Activated naive CD8-positive, alpha-beta T cell treated with anti-CD3 and anti-CD28 coated beads, Interleukin-2, amount 10 ng/mL, durations not matched to agents 7 days and 5 days (primary cell): ENCODE measurements at regions not wholly inside any gene's neighbourhood (a gene's known extent, or its start where the extent isn't known, plus 50 kb on each side); places are given as distances from the start of the nearest gene placed in this dataset.
A peak's percentile ranks its signal among the peaks of the same experiment; 100 is the strongest.
"Not testable (repeated sequence)": the region's sequence is repeated elsewhere in the genome, so short reads cannot be mapped to it uniquely, and the experiment has no call there.

Experiments used
- ATAC-seq: fragments of 150-1000 bp; cut with Tn5 transposase; one replicate; pipeline ENCODE4 v1.10.0; 2021; ENCODE audit warnings: low read depth, moderate library complexity
- POLR2A ChIA-PET: fragments of 350-600 bp; sonication (Branson Sonifier 250); formaldehyde crosslinking; loops from one replicate; lab custom pipeline; 2021; ENCODE audit warnings: antibody characterized with exemption; lab: Charles Lee
- DNase-seq: peaks from one replicate; pipeline ENCODE4 v3.0.0; 2021
- H3K27ac Mint-ChIP-seq: one replicate; pipeline ENCODE4 v1.8.0; 2022; ENCODE audit warnings: mild to moderate bottlenecking, mixed read lengths
- H3K27me3 Mint-ChIP-seq: one replicate; pipeline ENCODE4 v1.8.0; 2022; ENCODE audit warnings: mild to moderate bottlenecking, moderate library complexity, mixed read lengths
- H3K36me3 Mint-ChIP-seq: one replicate; pipeline ENCODE4 v1.8.0; 2021; ENCODE audit warnings: mild to moderate bottlenecking, mixed read lengths
- H3K4me1 Mint-ChIP-seq: one replicate; pipeline ENCODE4 v1.8.0; 2021; ENCODE audit warnings: mixed read lengths
- H3K4me3 Mint-ChIP-seq: one replicate; pipeline ENCODE4 v1.8.0; 2022; ENCODE audit warnings: mild to moderate bottlenecking, moderate library complexity, mixed read lengths
- H3K9me3 Mint-ChIP-seq: one replicate; pipeline ENCODE4 v1.8.0; 2021; ENCODE audit warnings: mixed read lengths

- ATAC-seq (no peak), DNase-seq (no peak)
- POLR2A ChIA-PET: no interaction called here
- Mint-ChIP-seq H3K27me3 (peaks cover 2% of the 10 kb centered on the region), H3K9me3 (no peaks in the 10 kb centered on the region), H3K36me3 (no peaks in the 10 kb centered on the region), H3K4me1 (no peaks in the 10 kb centered on the region), H3K27ac (no peak overlapping the region), H3K4me3 (no peak overlapping the region)
These were observed 123.5 kb upstream of the ADCY2 start for GRCh38 chr5:7272408-7272965.

DNA sequence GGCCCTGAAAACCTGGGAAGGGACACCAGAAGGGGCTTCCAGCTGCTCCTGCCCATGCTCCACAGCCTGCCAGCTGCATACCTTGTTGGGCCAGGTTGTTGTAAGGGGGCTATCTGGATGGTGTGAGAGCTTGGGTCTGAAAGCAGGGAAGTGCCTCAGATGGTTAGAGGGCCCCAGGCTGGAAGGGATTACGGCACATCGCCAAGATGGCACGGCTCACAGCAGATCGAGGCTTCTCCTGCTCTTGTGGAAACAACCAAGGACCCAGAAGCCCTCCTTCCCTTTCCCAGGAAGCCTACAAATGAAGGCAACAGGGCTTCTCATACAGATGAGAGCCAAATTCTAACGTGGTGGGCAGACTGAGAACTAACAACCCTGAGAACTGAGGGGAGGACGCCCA is 121.7 kb upstream of the ADCY2 start:
- no peak for ATAC-seq
- H3K9me3 Mint-ChIP-seq: no peaks in the 10 kb centered on the region
- H3K36me3 Mint-ChIP-seq: no peaks in the 10 kb centered on the region

GRCh38 chr5:7289634-7290033 is 106.3 kb upstream of the ADCY2 start:
- H3K27ac Mint-ChIP-seq, H3K27me3 Mint-ChIP-seq, H3K9me3 Mint-ChIP-seq, H3K4me3 Mint-ChIP-seq, H3K4me1 Mint-ChIP-seq, H3K36me3 Mint-ChIP-seq, POLR2A ChIA-PET, DNase-seq, ATAC-seq: not testable (repeated sequence)

More for the DNA sequence above, 121.7 kb upstream of the ADCY2 start:
- Mint-ChIP-seq H3K27me3 (peaks cover 2% of the 10 kb centered on the region), H3K27ac (no peak overlapping the region), H3K4me1 (no peaks in the 10 kb centered on the region), H3K4me3 (no peak overlapping the region)
- no peak for DNase-seq
- POLR2A ChIA-PET: no interaction called here

GRCh38 chr5:7297821-7298220 is 98.1 kb upstream of the ADCY2 start:
- not testable (repeated sequence) for H3K27ac Mint-ChIP-seq

DNA sequence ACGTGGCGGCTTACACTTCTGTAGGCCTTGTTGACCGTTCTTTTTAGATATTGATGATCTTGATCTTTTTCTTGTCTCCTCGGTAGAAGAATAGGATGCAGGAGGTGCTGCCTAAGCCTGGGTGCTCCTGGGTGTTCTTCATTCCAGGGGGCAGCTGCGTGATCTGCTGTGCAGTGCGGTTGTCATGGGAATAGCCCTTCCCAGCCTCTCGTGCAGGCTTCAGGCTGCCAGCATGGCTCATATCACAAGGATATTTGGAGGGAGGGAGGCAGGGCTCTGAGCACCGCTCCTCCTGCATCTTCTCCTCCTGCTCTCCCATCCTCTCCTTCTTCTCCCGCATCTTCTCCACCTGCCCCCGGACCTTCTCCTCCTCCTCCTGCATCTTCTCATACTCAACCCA is 96.2 kb upstream of the ADCY2 start:
- H3K36me3 Mint-ChIP-seq, DNase-seq, POLR2A ChIA-PET, H3K27ac Mint-ChIP-seq, H3K9me3 Mint-ChIP-seq, ATAC-seq, H3K4me1 Mint-ChIP-seq, H3K4me3 Mint-ChIP-seq, H3K27me3 Mint-ChIP-seq: not testable (repeated sequence)

More at GRCh38 chr5:7297821-7298220, 98.1 kb upstream of the ADCY2 start:
- H3K27me3 Mint-ChIP-seq, POLR2A ChIA-PET, H3K36me3 Mint-ChIP-seq, H3K9me3 Mint-ChIP-seq, H3K4me3 Mint-ChIP-seq, H3K4me1 Mint-ChIP-seq, ATAC-seq, DNase-seq: not testable (repeated sequence)

DNA sequence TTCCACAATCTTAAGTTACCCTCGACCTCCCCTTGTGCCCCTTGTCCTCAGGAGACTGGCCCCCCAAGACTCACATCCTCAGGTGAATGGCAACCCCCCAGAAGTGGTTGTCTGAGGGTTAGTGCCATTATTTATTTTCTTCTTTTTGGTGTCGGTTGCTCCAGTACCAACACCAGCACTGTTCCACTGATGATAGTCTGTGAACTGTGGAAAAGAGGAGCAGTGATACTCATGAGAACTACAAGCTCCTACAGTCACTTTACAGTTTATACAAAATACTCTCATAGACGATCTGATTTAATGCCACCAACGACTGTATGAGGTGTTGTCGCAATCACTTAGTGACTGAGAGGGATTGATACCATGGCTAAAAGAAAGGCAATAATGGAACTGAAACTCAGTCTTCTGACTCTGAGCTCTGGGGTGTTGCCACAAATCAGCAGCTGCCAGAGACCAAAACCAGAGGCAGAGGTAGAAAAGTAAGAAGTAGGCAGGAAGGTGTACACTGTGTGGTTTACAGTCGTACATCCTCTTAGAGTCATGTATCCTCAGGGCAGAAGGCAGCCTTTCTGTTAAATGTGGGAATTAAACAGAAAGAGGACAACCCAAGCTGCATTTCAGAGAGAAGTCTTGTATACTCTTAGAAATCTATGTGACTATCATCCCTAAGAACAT is 90.8 kb upstream of the ADCY2 start:
- H3K4me1 Mint-ChIP-seq, POLR2A ChIA-PET, H3K36me3 Mint-ChIP-seq, H3K27me3 Mint-ChIP-seq, H3K27ac Mint-ChIP-seq, H3K4me3 Mint-ChIP-seq, DNase-seq, H3K9me3 Mint-ChIP-seq: not testable (repeated sequence)
- ATAC-seq: peak; percentile 71

- H3K4me3 Mint-ChIP-seq, ATAC-seq, H3K4me1 Mint-ChIP-seq, H3K27ac Mint-ChIP-seq, DNase-seq, H3K9me3 Mint-ChIP-seq, H3K27me3 Mint-ChIP-seq, POLR2A ChIA-PET, H3K36me3 Mint-ChIP-seq: not testable (repeated sequence)
These were observed 89.4 kb upstream of the ADCY2 start for GRCh38 chr5:7306556-7306955.

GRCh38 chr5:7307709-7308108 is 88.2 kb upstream of the ADCY2 start:
- POLR2A ChIA-PET, H3K4me1 Mint-ChIP-seq, H3K4me3 Mint-ChIP-seq, ATAC-seq, H3K27me3 Mint-ChIP-seq, H3K9me3 Mint-ChIP-seq, H3K36me3 Mint-ChIP-seq, DNase-seq, H3K27ac Mint-ChIP-seq: not testable (repeated sequence)

GRCh38 chr5:7309715-7310114 is 86.2 kb upstream of the ADCY2 start:
- H3K27ac Mint-ChIP-seq, H3K4me1 Mint-ChIP-seq, H3K9me3 Mint-ChIP-seq, ATAC-seq, H3K27me3 Mint-ChIP-seq, DNase-seq, H3K4me3 Mint-ChIP-seq, POLR2A ChIA-PET, H3K36me3 Mint-ChIP-seq: not testable (repeated sequence)

DNA sequence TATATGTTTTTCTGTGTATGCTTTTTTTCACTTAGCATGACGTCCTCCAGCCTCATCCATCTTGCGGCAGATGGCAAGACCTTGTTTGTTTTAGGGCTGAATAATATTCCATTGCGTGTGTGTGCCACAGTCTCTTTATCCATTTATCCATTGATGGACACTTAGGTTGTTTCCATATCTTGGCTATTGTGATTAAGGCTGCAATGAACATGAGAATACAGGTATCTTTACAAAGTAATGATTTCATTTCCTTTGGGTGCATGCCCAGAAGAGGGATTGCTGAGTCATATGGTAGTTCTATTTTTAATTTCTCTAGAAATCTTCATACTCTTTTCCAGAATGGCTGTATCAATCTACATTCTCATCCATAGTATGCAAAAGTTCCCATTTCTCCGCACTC is 85.3 kb upstream of the ADCY2 start:
- H3K36me3 Mint-ChIP-seq, H3K9me3 Mint-ChIP-seq, H3K27ac Mint-ChIP-seq, H3K4me1 Mint-ChIP-seq, H3K4me3 Mint-ChIP-seq, H3K27me3 Mint-ChIP-seq, POLR2A ChIA-PET, ATAC-seq, DNase-seq: not testable (repeated sequence)

- DNase-seq: no peak
- POLR2A ChIA-PET: no interaction called here
- no peaks in the 10 kb centered on the region for H3K4me1 Mint-ChIP-seq
- no peaks in the 10 kb centered on the region for H3K36me3 Mint-ChIP-seq
- no peak overlapping the region for H3K4me3 Mint-ChIP-seq
- no peak for ATAC-seq
- H3K9me3 Mint-ChIP-seq: no peaks in the 10 kb centered on the region
- no peaks in the 10 kb centered on the region for H3K27me3 Mint-ChIP-seq
- no peak overlapping the region for H3K27ac Mint-ChIP-seq
These were observed 80.8 kb upstream of the ADCY2 start for GRCh38 chr5:7315118-7315517.

DNA sequence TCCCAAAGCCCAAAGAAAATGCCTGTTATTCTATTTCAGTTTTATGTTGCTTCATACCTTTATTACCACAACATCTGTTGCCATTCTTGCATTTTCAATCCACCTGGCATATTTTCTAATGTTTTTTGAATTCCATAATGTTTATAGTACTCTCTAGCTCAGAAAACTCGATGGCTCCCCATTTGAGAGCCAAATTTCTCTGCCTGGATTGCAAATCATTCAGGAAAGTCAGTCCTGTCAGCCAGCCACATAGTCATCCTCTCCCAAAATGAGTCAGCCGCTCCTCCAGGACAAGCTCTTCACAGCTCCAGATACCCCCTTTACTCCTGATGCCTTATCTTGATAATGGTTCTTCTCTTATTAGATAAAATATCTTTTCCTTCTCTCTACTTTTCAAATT is 78.2 kb upstream of the ADCY2 start:
- Mint-ChIP-seq H3K27me3 (no peaks in the 10 kb centered on the region), H3K4me3 (no peak overlapping the region), H3K27ac (no peak overlapping the region), H3K4me1 (no peaks in the 10 kb centered on the region), H3K36me3 (no peaks in the 10 kb centered on the region), H3K9me3 (no peaks in the 10 kb centered on the region)
- ATAC-seq: no peak
- POLR2A ChIA-PET: no interaction called here
- DNase-seq: no peak

DNA sequence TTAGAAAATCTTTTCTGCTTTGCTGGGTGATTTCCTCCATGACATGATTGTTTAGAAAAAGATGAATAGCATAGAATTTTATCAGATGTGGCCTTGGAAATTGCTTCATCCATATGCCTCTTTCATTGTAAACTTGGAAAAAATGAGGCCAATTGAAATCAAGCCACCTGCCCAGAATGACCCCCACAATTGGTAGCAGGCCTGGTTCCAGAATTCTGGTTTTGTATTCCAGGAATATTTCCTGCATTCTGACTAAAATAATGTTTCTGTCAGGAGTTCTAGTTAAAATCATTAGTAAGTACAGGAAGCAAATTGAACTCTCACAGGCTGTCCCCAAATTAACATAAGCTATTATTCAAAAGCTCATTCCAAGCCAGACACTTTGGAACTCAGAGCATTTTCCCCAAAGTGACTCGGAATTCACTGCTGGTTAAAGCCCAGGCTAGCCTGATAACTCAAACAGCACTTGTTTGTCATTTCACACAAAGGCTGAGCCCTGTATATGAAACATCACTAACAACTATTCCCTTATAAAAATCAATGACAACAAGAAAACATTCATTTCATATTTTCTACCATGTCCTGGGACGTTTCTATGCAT is 75.1 kb upstream of the ADCY2 start:
- Mint-ChIP-seq H3K36me3 (no peaks in the 10 kb centered on the region), H3K4me3 (no peak overlapping the region), H3K27ac (no peak overlapping the region), H3K9me3 (no peaks in the 10 kb centered on the region), H3K4me1 (no peaks in the 10 kb centered on the region), H3K27me3 (no peaks in the 10 kb centered on the region)
- no peak for DNase-seq
- POLR2A ChIA-PET: no interaction called here
- no peak for ATAC-seq

- ATAC-seq (no peak), DNase-seq (no peak)
- Mint-ChIP-seq H3K36me3 (no peaks in the 10 kb centered on the region), H3K27ac (no peak overlapping the region), H3K27me3 (no peaks in the 10 kb centered on the region), H3K4me1 (no peaks in the 10 kb centered on the region), H3K9me3 (no peaks in the 10 kb centered on the region), H3K4me3 (no peak overlapping the region)
- POLR2A ChIA-PET: no interaction called here
These were observed 74.2 kb upstream of the ADCY2 start for GRCh38 chr5:7321724-7322123.
